NT2/D1 (cell line): ENCODE measurements at regions not wholly inside any gene's neighbourhood (a gene's known extent, or its start where the extent isn't known, plus 50 kb on each side); places are given as distances from the start of the nearest gene placed in this dataset.

Source experiments
- DNase-seq: peaks from one replicate; pipeline ENCODE4 v3.0.0-alpha.2; 2011; ENCODE audit warnings: low read depth, low spot score
- H3K27me3 ChIP-seq: 2 replicates; pipeline ENCODE4 v1.6.0; 2011; ENCODE audit warnings: mild to moderate bottlenecking; ENCODE audit not compliant: insufficient read length, insufficient read depth
- H3K36me3 ChIP-seq: 2 replicates; pipeline ENCODE4 v1.6.1; 2011; ENCODE audit warnings: mild to moderate bottlenecking, low read length, mixed read lengths; ENCODE audit not compliant: insufficient read depth, insufficient read length
- H3K4me1 ChIP-seq: 2 replicates; pipeline ENCODE4 v1.5.1; 2011; ENCODE audit not compliant: insufficient read depth, insufficient read length
- H3K4me3 ChIP-seq: 2 replicates; pipeline ENCODE4 v1.5.1; 2011; ENCODE audit warnings: low read depth; ENCODE audit not compliant: insufficient read length
- H3K9ac ChIP-seq: 2 replicates; pipeline ENCODE4 v1.6.0; 2011; ENCODE audit warnings: low read depth; ENCODE audit not compliant: insufficient read length
- H3K9me3 ChIP-seq: 2 replicates; pipeline ENCODE4 v1.5.1; 2011; ENCODE audit warnings: mild to moderate bottlenecking, low read length; ENCODE audit not compliant: insufficient read depth
- SUZ12 ChIP-seq: IDR thresholded peaks from 2 replicates; pipeline ENCODE4 v1.6.1; 2011; ENCODE audit not compliant: insufficient read length, insufficient read depth; ENCODE audit errors: extremely low read depth
- YY1 ChIP-seq: IDR thresholded peaks from 2 replicates; pipeline ENCODE4 v1.6.1; 2011; ENCODE audit not compliant: insufficient read length, insufficient read depth
- ZNF274 ChIP-seq: IDR thresholded peaks from 2 replicates; pipeline ENCODE4 v1.6.1; 2011; ENCODE audit warnings: mild to moderate bottlenecking, low read depth, low read length

DNA sequence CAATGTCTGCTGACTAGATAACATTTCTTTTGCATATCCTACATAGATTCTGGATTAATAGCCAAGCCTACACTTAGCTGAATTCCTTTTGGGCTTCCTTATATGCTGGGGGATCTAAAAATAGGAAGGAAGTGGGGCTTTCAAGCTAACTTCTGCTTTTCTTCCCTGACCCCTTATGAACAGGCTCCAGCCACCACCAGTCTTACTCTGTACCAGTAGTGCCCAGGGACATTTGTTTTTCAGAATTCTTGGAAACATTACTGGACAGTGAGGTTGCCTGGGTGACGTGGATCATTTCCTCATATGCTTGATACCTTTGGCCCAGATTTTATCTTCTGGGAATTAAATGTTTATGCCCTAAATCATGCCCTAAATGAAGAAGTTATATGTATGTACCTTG lies 55.9 kb upstream of the SRRM4 start:
- DNase-seq, result no peak
- Histone ChIP-seq H3K4me1 (no peaks in the 10 kb centered on the region), H3K4me3 (no peak overlapping the region), H3K9ac (no peak overlapping the region), H3K9me3 (no peaks in the 10 kb centered on the region), H3K27me3 (peaks cover 35% of the 10 kb centered on the region), H3K36me3 (no peaks in the 10 kb centered on the region)
- TF ChIP-seq SUZ12 (no peak), ZNF274 (no peak), YY1 (no peak)

DNA sequence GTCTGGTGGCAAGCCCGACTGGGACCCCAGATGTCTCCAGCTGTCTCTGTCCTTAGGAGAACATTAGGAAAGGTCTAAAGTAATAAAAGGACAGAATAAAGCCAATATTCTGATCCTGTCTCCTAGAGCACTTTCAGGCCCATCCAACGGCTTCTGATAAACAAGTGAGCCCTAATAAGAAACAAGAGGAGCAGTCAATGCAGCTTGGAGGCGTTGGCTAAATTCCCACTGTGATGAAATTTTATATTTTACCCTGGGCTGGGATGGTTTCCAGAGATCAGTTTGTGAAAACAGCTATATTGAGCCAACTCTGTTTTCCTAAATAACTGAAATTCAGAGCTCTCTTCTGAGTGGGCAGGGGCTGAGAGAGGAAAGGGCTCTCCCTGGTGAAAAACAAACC lies 55.5 kb upstream of the SRRM4 start:
- no peaks in the 10 kb centered on the region for H3K4me1 ChIP-seq

More for the DNA sequence above, 55.5 kb upstream of the SRRM4 start:
- no peaks in the 10 kb centered on the region for H3K9me3 ChIP-seq
- no peaks in the 10 kb centered on the region for H3K36me3 ChIP-seq
- no peak overlapping the region for H3K9ac ChIP-seq
- TF ChIP-seq ZNF274 (no peak), YY1 (no peak), SUZ12 (no peak)
- DNase-seq, result no peak
- peaks cover 35% of the 10 kb centered on the region for H3K27me3 ChIP-seq
- no peak overlapping the region for H3K4me3 ChIP-seq
